Muscle layer of duodenum (tissue), 2 donors: ENCODE measurements at regions not wholly inside any gene's neighbourhood (a gene's known extent, or its start where the extent isn't known, plus 50 kb on each side); places are given as distances from the start of the nearest gene placed in this dataset.
"Not testable (repeated sequence)": the region's sequence is repeated elsewhere in the genome, so short reads cannot be mapped to it uniquely, and the experiment has no call there.

Experiments
- H3K27ac ChIP-seq: one replicate; pipeline ENCODE4 v1.7.0; 2013; ENCODE audit warnings: mild to moderate bottlenecking, low read length
- H3K27me3 ChIP-seq: one replicate; pipeline ENCODE4 v1.7.0; 2013; ENCODE audit warnings: low read depth, mild to moderate bottlenecking, control low read depth, low read length
- H3K36me3 ChIP-seq, 2 donors: one replicate each; pipeline ENCODE4 v1.7.0; 2013; ENCODE audit warnings: low read length in 2 of 2, control low read depth in 1 of 2, mild to moderate bottlenecking in 1 of 2; ENCODE audit not compliant: insufficient read depth in 2 of 2, control insufficient read depth in 1 of 2
- H3K4me1 ChIP-seq, 2 donors: one replicate each; pipeline ENCODE4 v1.7.0; 2013; ENCODE audit warnings: low read length in 2 of 2, mild to moderate bottlenecking in 2 of 2, control low read depth in 1 of 2, moderate library complexity in 1 of 2; ENCODE audit not compliant: insufficient read depth in 2 of 2, control insufficient read depth in 1 of 2
- H3K4me3 ChIP-seq, 2 donors: one replicate each; pipeline ENCODE4 v1.7.0; 2013; ENCODE audit warnings: low read length in 2 of 2, low read depth in 1 of 2, mild to moderate bottlenecking in 1 of 2
- H3K9me3 ChIP-seq, 2 donors: one replicate each; pipeline ENCODE4 v1.7.0; 2013; ENCODE audit warnings: low read length in 2 of 2, control low read depth in 1 of 2, mild to moderate bottlenecking in 1 of 2; ENCODE audit not compliant: control insufficient read depth in 1 of 2
- donor health status: healthy.

GRCh38 chr13:87814403-87814802 is 143.2 kb downstream of the SLITRK5 start:
- Histone ChIP-seq H3K4me3 (no peak overlapping the region), H3K4me1 (no peaks in the 10 kb centered on the region), H3K36me3 (no peaks in the 10 kb centered on the region), H3K9me3 (no peaks in the 10 kb centered on the region), H3K27me3 (no peaks in the 10 kb centered on the region), H3K27ac (no peak overlapping the region)

- no peaks in the 10 kb centered on the region for H3K9me3 ChIP-seq
- H3K4me3 ChIP-seq, result no peak overlapping the region
- no peaks in the 10 kb centered on the region for H3K4me1 ChIP-seq
- no peaks in the 10 kb centered on the region for H3K36me3 ChIP-seq
- H3K27me3 ChIP-seq, result no peaks in the 10 kb centered on the region
- no peak overlapping the region for H3K27ac ChIP-seq
Measured at GRCh38 chr13:87820241-87820640, 149.1 kb downstream of the SLITRK5 start.

- Histone ChIP-seq H3K4me3 (no peak overlapping the region), H3K36me3 (no peaks in the 10 kb centered on the region), H3K9me3 (no peaks in the 10 kb centered on the region), H3K4me1 (no peaks in the 10 kb centered on the region), H3K27me3 (no peaks in the 10 kb centered on the region), H3K27ac (no peak overlapping the region)
Measured at GRCh38 chr13:87821512-87821911, 150.3 kb downstream of the SLITRK5 start.

GRCh38 chr13:87826301-87826700 is 155.1 kb downstream of the SLITRK5 start:
- H3K27ac ChIP-seq, H3K27me3 ChIP-seq, H3K4me3 ChIP-seq, H3K9me3 ChIP-seq, H3K4me1 ChIP-seq, H3K36me3 ChIP-seq: not testable (repeated sequence)

- H3K9me3 ChIP-seq, result no peaks in the 10 kb centered on the region
- H3K4me3 ChIP-seq, result no peak overlapping the region
- no peaks in the 10 kb centered on the region for H3K27me3 ChIP-seq
- H3K27ac ChIP-seq, result no peak overlapping the region
- H3K4me1 ChIP-seq, result no peaks in the 10 kb centered on the region
- no peaks in the 10 kb centered on the region for H3K36me3 ChIP-seq
Measured at GRCh38 chr13:87827479-87827878, 156.3 kb downstream of the SLITRK5 start.

- Histone ChIP-seq H3K9me3 (no peaks in the 10 kb centered on the region), H3K4me3 (no peak overlapping the region), H3K27ac (no peak overlapping the region), H3K36me3 (no peaks in the 10 kb centered on the region), H3K4me1 (no peaks in the 10 kb centered on the region), H3K27me3 (no peaks in the 10 kb centered on the region)
Measured at GRCh38 chr13:87837522-87837921, 166.4 kb downstream of the SLITRK5 start.

GRCh38 chr13:87837946-87838345 is 166.8 kb downstream of the SLITRK5 start:
- Histone ChIP-seq H3K9me3 (no peaks in the 10 kb centered on the region), H3K4me1 (no peaks in the 10 kb centered on the region), H3K4me3 (no peak overlapping the region), H3K27ac (no peak overlapping the region), H3K27me3 (no peaks in the 10 kb centered on the region), H3K36me3 (no peaks in the 10 kb centered on the region)

- Histone ChIP-seq H3K4me1 (no peaks in the 10 kb centered on the region), H3K27ac (no peak overlapping the region), H3K36me3 (no peaks in the 10 kb centered on the region), H3K9me3 (no peaks in the 10 kb centered on the region), H3K4me3 (no peak overlapping the region), H3K27me3 (no peaks in the 10 kb centered on the region)
Measured at GRCh38 chr13:87851410-87851809, 180.2 kb downstream of the SLITRK5 start.

- Histone ChIP-seq H3K4me3 (no peak overlapping the region), H3K27ac (no peak overlapping the region), H3K4me1 (no peaks in the 10 kb centered on the region), H3K36me3 (no peaks in the 10 kb centered on the region), H3K9me3 (no peaks in the 10 kb centered on the region), H3K27me3 (no peaks in the 10 kb centered on the region)
Measured at GRCh38 chr13:87855553-87855952, 184.4 kb downstream of the SLITRK5 start.

- Histone ChIP-seq H3K27me3 (no peaks in the 10 kb centered on the region), H3K36me3 (no peaks in the 10 kb centered on the region), H3K4me3 (no peak overlapping the region), H3K4me1 (no peaks in the 10 kb centered on the region), H3K9me3 (no peaks in the 10 kb centered on the region), H3K27ac (no peak overlapping the region)
Measured at GRCh38 chr13:87859261-87859660, 188.1 kb downstream of the SLITRK5 start.

- Histone ChIP-seq H3K27me3 (no peaks in the 10 kb centered on the region), H3K36me3 (no peaks in the 10 kb centered on the region), H3K4me3 (no peak overlapping the region), H3K9me3 (no peaks in the 10 kb centered on the region), H3K4me1 (no peaks in the 10 kb centered on the region), H3K27ac (no peak overlapping the region)
Measured at GRCh38 chr13:87867426-87867825, 196.3 kb downstream of the SLITRK5 start.

- H3K9me3 ChIP-seq, result no peaks in the 10 kb centered on the region
- H3K4me3 ChIP-seq, result no peak overlapping the region
- H3K36me3 ChIP-seq, result no peaks in the 10 kb centered on the region
- H3K27me3 ChIP-seq, result no peaks in the 10 kb centered on the region
- no peak overlapping the region for H3K27ac ChIP-seq
- no peaks in the 10 kb centered on the region for H3K4me1 ChIP-seq
Measured at GRCh38 chr13:87868731-87869130, 197.6 kb downstream of the SLITRK5 start.
